Neural progenitor cell (in vitro differentiated cells): ENCODE measurements at regions not wholly inside any gene's neighbourhood (a gene's known extent, or its start where the extent isn't known, plus 50 kb on each side); places are given as distances from the start of the nearest gene placed in this dataset.

Source experiments
- EZH2 ChIP-seq: fragments of 200-600 bp; sonication (generic); IDR thresholded peaks from 2 replicates; pipeline ENCODE4 v1.6.1; 2017; ENCODE audit warnings: antibody characterized with exemption, mild to moderate bottlenecking, moderate library complexity
- TF ChIP-seq, protein P1 (sequence below): fragments of 200-600 bp; sonication (generic); IDR thresholded peaks from 2 replicates; pipeline ENCODE4 v1.5.1; 2017; ENCODE audit warnings: antibody characterized with exemption, mild to moderate bottlenecking

DNA sequence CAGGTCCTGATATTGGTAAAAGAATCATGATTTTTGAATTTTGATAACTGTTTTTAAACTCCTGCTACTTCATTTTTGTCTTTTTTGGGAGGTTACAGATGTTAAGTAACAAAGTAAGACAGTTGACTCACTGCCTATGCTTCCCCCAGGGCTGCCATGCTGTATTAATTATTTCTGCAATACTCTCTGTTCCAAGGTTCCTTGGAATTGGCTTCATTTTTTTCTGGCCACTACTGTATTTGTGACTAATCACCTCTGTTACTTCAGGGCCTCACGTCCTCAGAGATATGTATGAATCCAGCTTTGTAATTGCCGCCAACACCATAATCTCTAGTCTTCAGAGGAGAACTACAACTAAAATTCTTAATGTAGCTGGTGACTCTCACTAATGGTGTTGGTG lies 1729.3 kb downstream of the C4orf33 start:
- TF ChIP-seq EZH2 = no peak
- TF ChIP-seq, protein P1, sequence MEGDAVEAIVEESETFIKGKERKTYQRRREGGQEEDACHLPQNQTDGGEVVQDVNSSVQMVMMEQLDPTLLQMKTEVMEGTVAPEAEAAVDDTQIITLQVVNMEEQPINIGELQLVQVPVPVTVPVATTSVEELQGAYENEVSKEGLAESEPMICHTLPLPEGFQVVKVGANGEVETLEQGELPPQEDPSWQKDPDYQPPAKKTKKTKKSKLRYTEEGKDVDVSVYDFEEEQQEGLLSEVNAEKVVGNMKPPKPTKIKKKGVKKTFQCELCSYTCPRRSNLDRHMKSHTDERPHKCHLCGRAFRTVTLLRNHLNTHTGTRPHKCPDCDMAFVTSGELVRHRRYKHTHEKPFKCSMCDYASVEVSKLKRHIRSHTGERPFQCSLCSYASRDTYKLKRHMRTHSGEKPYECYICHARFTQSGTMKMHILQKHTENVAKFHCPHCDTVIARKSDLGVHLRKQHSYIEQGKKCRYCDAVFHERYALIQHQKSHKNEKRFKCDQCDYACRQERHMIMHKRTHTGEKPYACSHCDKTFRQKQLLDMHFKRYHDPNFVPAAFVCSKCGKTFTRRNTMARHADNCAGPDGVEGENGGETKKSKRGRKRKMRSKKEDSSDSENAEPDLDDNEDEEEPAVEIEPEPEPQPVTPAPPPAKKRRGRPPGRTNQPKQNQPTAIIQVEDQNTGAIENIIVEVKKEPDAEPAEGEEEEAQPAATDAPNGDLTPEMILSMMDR = no peak
